DOHH2 (cell line): ENCODE measurements at regions not wholly inside any gene's neighbourhood (a gene's known extent, or its start where the extent isn't known, plus 50 kb on each side); places are given as distances from the start of the nearest gene placed in this dataset.

Experiments used
- H3F3A ChIP-seq: fragments of 200-600 bp; sonication (generic), shearing (Covaris generic); 2 replicates; pipeline ENCODE4 v1.6.0; 2016; ENCODE audit warnings: antibody characterized with exemption, mild to moderate bottlenecking; ENCODE audit not compliant: control insufficient read depth, insufficient read depth
- H3K27ac ChIP-seq: fragments of 200-600 bp; sonication (generic); 2 replicates; pipeline ENCODE4 v1.5.1; 2014; ENCODE audit warnings: low read depth, mild to moderate bottlenecking, low read length, moderate library complexity
- H3K27me3 ChIP-seq: fragments of 200-600 bp; sonication (generic); 2 replicates; pipeline ENCODE4 v1.6.1; 2014; ENCODE audit warnings: mild to moderate bottlenecking, low read length, mixed read lengths; ENCODE audit not compliant: control insufficient read depth
- H3K36me3 ChIP-seq: fragments of 200-600 bp; sonication (generic); 2 replicates; pipeline ENCODE4 v1.6.1; 2014; ENCODE audit warnings: mild to moderate bottlenecking, low read length, moderate library complexity, mixed read lengths; ENCODE audit not compliant: control insufficient read depth
- H3K4me1 ChIP-seq: fragments of 200-600 bp; sonication (generic); 2 replicates; pipeline ENCODE4 v1.6.1; 2014; ENCODE audit warnings: mild to moderate bottlenecking, low read length, mixed read lengths; ENCODE audit not compliant: control insufficient read depth
- H3K4me2 ChIP-seq: fragments of 200-600 bp; sonication (generic); 2 replicates; pipeline ENCODE4 v1.6.0; 2014; ENCODE audit warnings: mild to moderate bottlenecking, low read length, moderate library complexity
- H3K4me3 ChIP-seq: fragments of 200-600 bp; sonication (generic); 2 replicates; pipeline ENCODE4 v1.5.1; 2014; ENCODE audit warnings: mild to moderate bottlenecking, low read length, mixed read lengths
- H3K79me2 ChIP-seq: fragments of 200-600 bp; sonication (generic); 2 replicates; pipeline ENCODE4 v1.6.1; 2014; ENCODE audit warnings: mild to moderate bottlenecking, low read length, mixed read lengths; ENCODE audit not compliant: control insufficient read depth
- H3K9me2 ChIP-seq: fragments of 200-600 bp; sonication (generic); replicated peaks from 2 replicates; pipeline ENCODE4 v1.6.1; 2014; ENCODE audit warnings: mild to moderate bottlenecking, low read length, mixed read lengths; ENCODE audit not compliant: control insufficient read depth
- H3K9me3 ChIP-seq: fragments of 200-600 bp; sonication (generic); 2 replicates; pipeline ENCODE4 v1.6.1; 2014; ENCODE audit warnings: antibody characterized with exemption, low read length, mixed read lengths; ENCODE audit not compliant: control insufficient read depth, insufficient read depth
- H4K20me1 ChIP-seq: fragments of 200-600 bp; sonication (generic); 2 replicates; pipeline ENCODE4 v1.6.0; 2014; ENCODE audit warnings: low read depth, mild to moderate bottlenecking, antibody characterized with exemption, low read length, moderate library complexity; ENCODE audit not compliant: control insufficient read depth, insufficient read depth
- CTCF ChIP-seq: fragments of 200-600 bp; sonication (generic); IDR thresholded peaks from one replicate; pipeline ENCODE4 v1.5.1; 2014; ENCODE audit warnings: antibody characterized with exemption, mild to moderate bottlenecking, low read depth, low read length; ENCODE audit not compliant: poor library complexity, severe bottlenecking
- EZH2phosphoT487 ChIP-seq: fragments of 200-600 bp; sonication (generic); IDR thresholded peaks from 2 replicates; pipeline ENCODE4 v1.6.1; 2017; ENCODE audit warnings: borderline replicate concordance, mild to moderate bottlenecking, antibody characterized with exemption, low read length, moderate library complexity, mixed read lengths

DNA sequence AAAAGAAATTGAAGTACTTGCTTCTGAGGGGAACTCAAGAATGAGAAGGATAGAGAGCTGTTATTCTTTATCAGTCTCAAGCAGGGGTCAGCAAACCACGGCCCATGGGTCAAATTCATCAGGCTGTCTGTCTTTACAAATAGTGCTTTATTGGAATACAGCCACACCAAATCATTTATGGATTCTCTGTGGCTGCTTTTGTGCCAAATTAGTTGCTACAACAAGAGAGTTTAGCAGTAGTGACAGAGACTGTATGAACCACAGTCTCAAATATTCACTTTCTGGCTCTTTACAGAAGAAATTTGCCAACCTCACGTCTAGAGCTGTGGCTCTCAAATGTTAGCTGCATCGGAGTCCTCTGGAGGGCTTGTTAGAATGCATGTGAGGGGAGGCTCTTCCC, 258.0 kb upstream of the RARB start:
- TF ChIP-seq EZH2phosphoT487 (no peak), CTCF (no peak)
- Histone ChIP-seq H3K4me3 (no peak overlapping the region), H3K4me1 (no peaks in the 10 kb centered on the region), H3K9me3 (no peaks in the 10 kb centered on the region), H3F3A (no peaks in the 10 kb centered on the region), H3K4me2 (no peak overlapping the region), H3K27ac (no peak overlapping the region), H4K20me1 (no peaks in the 10 kb centered on the region), H3K27me3 (no peaks in the 10 kb centered on the region), H3K36me3 (no peaks in the 10 kb centered on the region), H3K79me2 (no peaks in the 10 kb centered on the region), H3K9me2 (no peaks in the 10 kb centered on the region)

DNA sequence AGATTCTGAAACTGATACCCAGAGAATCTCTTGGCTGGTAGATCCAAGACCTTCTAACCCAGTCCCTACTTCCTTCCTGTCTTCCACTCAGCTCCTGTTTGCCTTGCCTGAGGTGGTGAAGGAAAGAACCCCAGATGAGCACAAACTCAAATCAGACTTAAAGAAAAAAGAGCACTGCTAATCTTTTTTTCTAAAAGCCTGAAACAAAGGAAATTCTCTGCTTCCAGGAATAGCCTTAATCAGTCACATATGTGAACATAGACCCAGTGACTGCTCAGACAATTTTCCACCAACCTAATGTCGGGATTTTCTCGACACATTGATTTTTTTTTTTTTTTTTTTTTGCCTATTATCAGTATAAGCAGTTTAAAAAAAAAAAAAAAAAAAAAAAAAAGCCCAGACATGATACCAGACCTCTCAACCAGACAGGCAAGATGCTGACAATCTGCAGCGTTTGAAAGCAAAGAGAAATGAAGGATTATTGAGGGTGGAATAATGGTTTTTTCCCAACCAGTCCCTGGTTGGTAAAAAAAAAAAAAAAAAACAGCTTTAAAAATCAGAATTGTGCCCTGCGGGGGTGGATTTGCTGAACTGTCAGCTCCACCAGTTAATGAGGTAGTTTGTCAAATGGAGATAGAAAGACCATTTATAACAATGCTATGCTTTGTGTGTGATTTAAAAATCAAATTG, 256.8 kb upstream of the RARB start:
- Histone ChIP-seq H3K4me3 (no peak overlapping the region), H3K4me1 (no peaks in the 10 kb centered on the region), H3K27ac (no peak overlapping the region), H3F3A (no peaks in the 10 kb centered on the region), H3K9me2 (no peaks in the 10 kb centered on the region), H3K9me3 (no peaks in the 10 kb centered on the region), H4K20me1 (no peaks in the 10 kb centered on the region), H3K79me2 (no peaks in the 10 kb centered on the region), H3K27me3 (no peaks in the 10 kb centered on the region), H3K4me2 (no peak overlapping the region), H3K36me3 (no peaks in the 10 kb centered on the region)
- TF ChIP-seq CTCF (no peak), EZH2phosphoT487 (no peak)

- Histone ChIP-seq H3K9me2 (no peaks in the 10 kb centered on the region), H3K4me1 (no peaks in the 10 kb centered on the region), H3K4me3 (no peak overlapping the region), H4K20me1 (no peaks in the 10 kb centered on the region), H3K27me3 (no peaks in the 10 kb centered on the region), H3F3A (no peaks in the 10 kb centered on the region), H3K27ac (no peak overlapping the region), H3K4me2 (no peak overlapping the region), H3K9me3 (no peaks in the 10 kb centered on the region), H3K36me3 (no peaks in the 10 kb centered on the region), H3K79me2 (no peaks in the 10 kb centered on the region)
- TF ChIP-seq CTCF (no peak), EZH2phosphoT487 (no peak)
Observed at GRCh38 chr3:25171897-25172296, 256.2 kb upstream of the RARB start.
